ENCODE measurements at regions not wholly inside any gene's neighbourhood (a gene's known extent, or its start where the extent isn't known, plus 50 kb on each side); places are given as distances from the start of the nearest gene placed in this dataset.
"Not testable (repeated sequence)": the region's sequence is repeated elsewhere in the genome, so short reads cannot be mapped to it uniquely, and the experiment has no call there.

DNA sequence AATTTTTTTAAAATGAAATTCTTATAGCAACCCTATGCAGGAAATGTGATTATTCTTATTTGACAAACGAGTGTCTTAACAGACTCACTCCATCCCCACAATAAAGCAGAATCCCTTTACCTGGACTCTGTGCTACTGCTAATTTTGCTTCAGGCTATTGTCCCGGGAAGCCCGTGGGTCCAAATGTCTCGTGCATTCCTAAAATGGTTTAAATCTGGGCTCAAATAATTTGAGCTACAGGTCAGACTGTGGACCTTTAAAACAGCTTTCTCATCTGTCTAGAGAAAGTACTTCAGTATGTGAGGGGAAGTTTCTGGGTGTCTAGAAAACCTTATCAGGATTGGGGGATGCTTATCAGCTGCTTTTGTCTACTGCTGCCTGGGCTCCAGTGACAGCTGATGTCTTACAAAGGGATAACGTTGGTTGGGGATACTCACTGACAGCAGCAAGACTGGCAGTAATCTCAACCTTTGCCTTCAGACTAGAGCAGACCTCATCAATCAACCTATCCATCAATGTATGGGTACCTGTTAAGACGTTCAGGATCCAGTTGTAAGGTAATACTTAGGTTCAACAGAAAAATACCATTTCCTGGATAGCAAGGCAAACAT, 197.9 kb upstream of the CDH11 start:
- DNase-seq (ENCODE audit: low read depth, low spot score): no peak

- no peak for DNase-seq (ENCODE audit: low read depth, low spot score)
Observed at GRCh38 chr16:65318590-65319257, 196.9 kb upstream of the CDH11 start.

DNA sequence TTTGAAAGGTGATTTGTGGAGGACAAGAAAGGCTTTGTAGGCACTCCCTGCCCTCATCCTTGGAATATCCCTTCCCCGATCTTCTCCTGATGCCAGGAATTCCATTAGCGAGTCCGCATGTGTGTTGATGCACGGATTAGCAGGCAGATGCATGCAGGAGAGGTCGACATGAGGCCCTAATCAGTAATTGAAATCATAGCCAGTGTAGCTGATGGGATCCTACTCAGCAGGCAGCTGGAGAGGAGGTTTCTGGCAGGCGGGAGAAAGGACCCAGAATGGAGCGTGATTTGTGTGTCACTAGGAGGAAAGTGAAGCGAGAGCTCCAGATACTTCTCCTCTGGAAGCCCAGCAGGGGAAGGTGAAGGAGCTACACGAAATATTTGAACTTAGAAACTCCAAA, 196.3 kb upstream of the CDH11 start:
- DNase-seq (ENCODE audit: low read depth, low spot score): no peak

GRCh38 chr16:65316808-65317207, 194.9 kb upstream of the CDH11 start:
- no peak for DNase-seq (ENCODE audit: low read depth, low spot score)

- no peak for DNase-seq (ENCODE audit: low read depth, low spot score)
Observed at GRCh38 chr16:65315081-65315780, 193.4 kb upstream of the CDH11 start.

GRCh38 chr16:65314627-65315008, 192.8 kb upstream of the CDH11 start:
- no peak for DNase-seq (ENCODE audit: low read depth, low spot score)

DNA sequence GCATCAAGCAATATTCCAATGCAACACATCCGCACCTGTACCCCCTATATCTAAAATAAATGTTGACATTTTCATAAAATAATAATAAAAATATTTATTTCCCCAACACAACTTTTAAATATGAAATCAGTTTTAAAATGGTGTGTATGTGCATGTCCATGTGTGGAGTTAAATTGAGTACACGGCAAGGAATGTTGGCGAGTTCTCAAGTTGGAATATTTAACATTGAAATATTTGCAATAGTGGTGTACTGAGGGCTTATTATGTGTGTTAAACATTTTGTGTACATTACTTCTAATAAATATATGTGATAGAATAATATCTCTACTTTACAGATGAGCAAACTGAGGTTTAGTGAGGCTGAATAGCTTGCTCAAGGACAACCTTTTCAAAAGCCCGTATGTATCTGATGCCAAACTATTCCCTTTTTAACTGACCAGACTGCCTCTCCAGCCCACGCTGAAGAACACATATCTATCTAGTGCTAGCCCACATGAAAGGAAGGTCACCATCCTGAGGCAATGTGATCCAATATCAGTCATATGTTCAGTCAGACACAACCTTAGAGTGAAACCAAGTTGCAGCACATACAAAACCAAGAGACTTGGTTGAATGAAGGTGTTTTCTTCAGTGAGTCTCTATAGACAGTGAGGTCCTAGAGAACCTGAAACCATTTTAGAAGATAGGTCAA, 192.2 kb upstream of the CDH11 start:
- DNase-seq (ENCODE audit: low read depth, low spot score): no peak

DNA sequence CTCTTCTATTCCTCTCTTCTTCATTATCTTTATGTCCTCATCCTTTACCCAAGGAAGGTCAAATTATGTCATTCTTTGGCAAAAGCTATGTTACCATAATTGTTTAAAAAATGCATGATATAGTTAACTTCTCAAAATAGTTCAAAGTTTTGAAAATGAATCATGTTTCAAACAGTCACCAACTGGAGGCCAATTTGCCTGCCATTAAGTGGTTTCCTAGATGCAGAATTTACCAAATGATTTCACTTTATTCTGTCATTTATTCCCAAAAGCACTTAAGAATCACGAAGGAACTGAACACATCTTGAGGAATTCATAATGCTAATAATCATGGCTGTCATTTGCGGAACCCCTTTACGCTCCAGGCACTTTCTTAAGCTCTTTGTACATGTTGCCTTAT, 190.9 kb upstream of the CDH11 start:
- DNase-seq (ENCODE audit: low read depth, low spot score): no peak

DNA sequence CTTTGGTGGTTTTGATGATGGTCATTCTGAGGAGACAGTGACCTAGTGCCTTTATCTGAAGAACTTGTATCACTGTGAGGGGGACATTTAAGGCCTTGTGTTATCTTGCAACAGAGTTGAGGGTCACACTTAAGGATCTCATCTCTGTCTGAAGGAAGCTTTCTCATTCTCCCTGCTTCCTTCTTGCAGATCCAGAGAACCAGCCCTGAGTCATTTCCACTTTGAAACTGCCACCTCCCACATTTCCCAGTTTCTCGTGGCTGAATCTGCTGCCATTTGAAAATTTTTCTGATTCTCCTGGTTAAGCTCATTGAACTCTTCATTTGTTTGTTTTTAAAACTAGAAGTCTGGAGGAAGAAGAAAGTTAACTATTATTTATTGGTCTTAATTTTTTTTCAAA, 190.2 kb upstream of the CDH11 start:
- DNase-seq (ENCODE audit: low read depth, low spot score): no peak

DNA sequence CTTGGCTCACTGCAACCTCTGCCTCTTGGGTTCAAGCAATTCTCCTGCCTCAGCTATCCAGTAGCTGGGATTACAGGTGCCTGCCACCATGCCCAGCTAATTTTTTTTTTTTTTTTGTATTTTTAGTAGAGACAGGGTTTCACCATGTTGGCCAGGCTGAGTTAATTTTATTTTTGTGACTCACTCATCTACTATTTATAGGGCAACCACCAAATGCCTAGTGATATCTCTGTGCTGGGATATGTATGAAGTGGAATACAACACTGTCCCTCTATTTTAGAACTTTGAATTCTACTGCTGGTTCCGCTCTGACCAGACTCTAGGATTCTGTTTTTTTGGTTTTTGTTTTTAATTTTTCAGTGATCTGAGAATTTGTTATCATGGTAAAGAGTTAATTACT, 188.6 kb upstream of the CDH11 start:
- DNase-seq (ENCODE audit: low read depth, low spot score): not testable (repeated sequence)

DNA sequence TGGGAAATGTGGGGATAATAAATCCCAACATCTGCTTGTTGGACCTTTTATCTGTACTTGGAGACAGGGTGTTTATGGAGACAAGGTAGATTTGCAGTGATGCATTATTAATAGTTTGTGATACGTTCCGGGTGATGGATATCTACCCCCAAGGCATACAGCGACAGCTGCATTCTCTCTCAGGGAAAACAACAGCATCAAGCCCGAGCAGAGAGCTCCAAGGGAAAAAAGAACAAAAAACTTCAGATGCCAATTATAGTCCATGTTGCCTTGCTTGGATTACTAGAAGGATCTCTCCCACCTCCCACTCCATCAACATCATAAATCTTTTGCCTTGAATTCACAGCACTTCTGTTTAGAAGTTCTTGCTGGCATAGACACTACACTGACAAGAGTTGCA, 187.5 kb upstream of the CDH11 start:
- no peak for DNase-seq (ENCODE audit: low read depth, low spot score)

- no peak for DNase-seq (ENCODE audit: low read depth, low spot score)
Observed at GRCh38 chr16:65308506-65308905, 186.6 kb upstream of the CDH11 start.

DNA sequence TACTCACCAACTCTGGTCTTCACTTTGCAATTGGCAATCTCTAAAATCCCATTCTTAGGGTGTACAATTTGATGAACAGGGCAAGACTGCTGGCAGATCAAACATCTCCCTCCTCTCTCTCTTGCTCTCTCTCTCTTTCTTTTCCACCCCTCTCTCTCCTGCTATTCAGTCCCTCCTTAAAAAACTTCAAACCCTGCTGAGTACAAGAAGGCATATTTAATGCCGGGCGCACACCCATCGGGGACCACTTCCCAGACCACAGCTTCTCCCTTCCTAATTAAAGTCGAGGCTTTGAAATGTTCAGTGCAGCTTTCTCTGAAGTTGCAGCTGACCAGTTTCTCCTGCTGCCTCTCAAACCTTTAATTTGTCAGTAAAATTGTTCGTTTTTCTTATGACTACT, 185.4 kb upstream of the CDH11 start:
- DNase-seq (ENCODE audit: low read depth, low spot score): no peak

GRCh38 chr16:65306722-65307121, 184.9 kb upstream of the CDH11 start:
- DNase-seq (ENCODE audit: low read depth, low spot score): no peak

DNA sequence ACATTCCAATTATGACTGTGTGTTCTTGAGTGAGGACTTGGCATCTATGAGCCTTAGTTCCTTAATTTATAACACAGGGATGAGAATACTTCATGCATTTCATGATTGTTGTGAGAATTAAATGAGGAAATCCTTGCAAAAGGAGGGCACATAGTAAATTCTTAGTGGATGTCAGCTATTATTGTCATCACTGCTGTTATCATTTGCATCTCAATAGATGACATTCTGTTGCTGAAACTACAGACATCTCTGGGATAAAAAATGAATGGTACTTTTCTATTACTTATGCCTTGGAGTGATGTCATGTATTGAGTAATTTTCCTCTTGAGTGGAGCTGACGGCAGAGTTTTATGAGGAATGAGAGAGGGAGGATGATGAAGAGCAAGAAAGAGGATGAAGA, 184.4 kb upstream of the CDH11 start:
- DNase-seq (ENCODE audit: low read depth, low spot score): no peak

- no peak for DNase-seq (ENCODE audit: low read depth, low spot score)
Observed at GRCh38 chr16:65305266-65305959, 183.6 kb upstream of the CDH11 start.

- DNase-seq (ENCODE audit: low read depth, low spot score): no peak
Observed at GRCh38 chr16:65301029-65301428, 179.2 kb upstream of the CDH11 start.

- DNase-seq (ENCODE audit: low read depth, low spot score): no peak
Observed at GRCh38 chr16:65297453-65297852, 175.6 kb upstream of the CDH11 start.

- DNase-seq (ENCODE audit: low read depth, low spot score): no peak
Observed at GRCh38 chr16:65295527-65295926, 173.7 kb upstream of the CDH11 start.

- no peak for DNase-seq (ENCODE audit: low read depth, low spot score)
Observed at GRCh38 chr16:65294708-65295107, 172.8 kb upstream of the CDH11 start.

DNA sequence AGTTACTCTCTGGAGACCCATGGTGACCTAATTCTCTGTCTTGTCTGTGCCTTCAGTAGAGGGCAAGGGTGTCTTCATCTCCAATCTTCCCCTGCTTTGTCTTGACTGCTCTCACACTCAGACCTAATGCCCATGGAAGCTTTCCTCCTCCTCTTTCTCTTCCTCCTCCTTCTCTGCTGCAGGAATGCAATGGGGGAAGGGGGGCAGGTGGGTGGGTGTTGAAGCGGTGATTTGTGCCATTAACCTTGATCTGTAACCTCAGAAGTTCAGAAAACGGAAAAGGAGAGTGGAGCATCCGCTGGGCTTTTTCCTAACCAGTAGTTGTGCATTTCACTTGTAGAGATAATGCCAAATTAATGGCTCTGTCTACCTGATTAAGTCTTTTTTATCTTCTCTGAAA, 172.3 kb upstream of the CDH11 start:
- DNase-seq (ENCODE audit: low read depth, low spot score): no peak

- no peak for DNase-seq (ENCODE audit: low read depth, low spot score)
Observed at GRCh38 chr16:65289022-65289421, 167.2 kb upstream of the CDH11 start.
